ENCODE measurements at regions not wholly inside any gene's neighbourhood (a gene's known extent, or its start where the extent isn't known, plus 50 kb on each side); places are given as distances from the start of the nearest gene placed in this dataset.

DNA sequence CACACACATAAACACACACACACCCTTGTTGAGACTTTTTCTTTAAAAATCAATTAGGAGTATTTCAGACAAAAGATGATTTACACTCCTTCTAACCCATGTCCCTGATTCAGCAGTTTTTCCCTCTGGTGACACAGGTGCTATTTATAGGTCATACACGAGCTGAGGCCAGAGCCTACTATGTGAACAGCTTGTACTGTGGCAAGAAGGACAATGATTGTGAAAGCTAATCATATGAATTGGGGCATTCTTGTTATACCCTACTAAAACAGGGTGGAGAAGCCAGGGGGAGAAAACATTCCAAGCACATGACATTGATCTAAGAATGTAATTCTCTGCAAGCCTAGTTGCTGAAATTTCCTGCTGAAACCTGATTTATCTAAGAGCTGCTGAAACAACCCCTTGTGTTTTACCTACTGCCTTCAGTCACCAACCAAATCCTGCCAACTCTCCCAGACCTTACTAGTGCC lies 60.3 kb downstream of the XCL1 start:
- Histone ChIP-seq H3K27me3 (ENCODE audit: insufficient read depth, low read depth, low read length) (no peaks in the 10 kb centered on the region), H3K9me3 (ENCODE audit: low read length) (no peaks in the 10 kb centered on the region), H3K4me3 (ENCODE audit: low read length) (no peak overlapping the region), H2AFZ (ENCODE audit: low read depth, low read length) (no peak overlapping the region), H3K36me3 (ENCODE audit: insufficient read depth, low read length) (no peaks in the 10 kb centered on the region), H3K9ac (ENCODE audit: low read length) (no peak overlapping the region), H3K9me2 (ENCODE audit: insufficient read depth, low read length) (no peaks in the 10 kb centered on the region), H3K4me2 (ENCODE audit: low read length) (no peak overlapping the region), H3F3A (ENCODE audit: insufficient read depth, low read length, poor library complexity, severe bottlenecking) (no peaks in the 10 kb centered on the region), H4K20me1 (ENCODE audit: insufficient read depth) (no peaks in the 10 kb centered on the region), H3K27ac (ENCODE audit: low read length) (no peak overlapping the region), H3K79me2 (replicated peaks; ENCODE audit: insufficient read depth, low read length) (no peaks in the 10 kb centered on the region)
- TF ChIP-seq POLR2AphosphoS5 (IDR thresholded peaks at IDR 0.05) (no peak), RAD21 (conservative IDR thresholded peaks at IDR 0.05) (peak; percentile 1), EZH2 (IDR thresholded peaks at IDR 0.05; ENCODE audit: borderline replicate concordance, insufficient read depth, low read length, poor library complexity, severe bottlenecking) (no peak)
- TF ChIP-seq, protein P1, sequence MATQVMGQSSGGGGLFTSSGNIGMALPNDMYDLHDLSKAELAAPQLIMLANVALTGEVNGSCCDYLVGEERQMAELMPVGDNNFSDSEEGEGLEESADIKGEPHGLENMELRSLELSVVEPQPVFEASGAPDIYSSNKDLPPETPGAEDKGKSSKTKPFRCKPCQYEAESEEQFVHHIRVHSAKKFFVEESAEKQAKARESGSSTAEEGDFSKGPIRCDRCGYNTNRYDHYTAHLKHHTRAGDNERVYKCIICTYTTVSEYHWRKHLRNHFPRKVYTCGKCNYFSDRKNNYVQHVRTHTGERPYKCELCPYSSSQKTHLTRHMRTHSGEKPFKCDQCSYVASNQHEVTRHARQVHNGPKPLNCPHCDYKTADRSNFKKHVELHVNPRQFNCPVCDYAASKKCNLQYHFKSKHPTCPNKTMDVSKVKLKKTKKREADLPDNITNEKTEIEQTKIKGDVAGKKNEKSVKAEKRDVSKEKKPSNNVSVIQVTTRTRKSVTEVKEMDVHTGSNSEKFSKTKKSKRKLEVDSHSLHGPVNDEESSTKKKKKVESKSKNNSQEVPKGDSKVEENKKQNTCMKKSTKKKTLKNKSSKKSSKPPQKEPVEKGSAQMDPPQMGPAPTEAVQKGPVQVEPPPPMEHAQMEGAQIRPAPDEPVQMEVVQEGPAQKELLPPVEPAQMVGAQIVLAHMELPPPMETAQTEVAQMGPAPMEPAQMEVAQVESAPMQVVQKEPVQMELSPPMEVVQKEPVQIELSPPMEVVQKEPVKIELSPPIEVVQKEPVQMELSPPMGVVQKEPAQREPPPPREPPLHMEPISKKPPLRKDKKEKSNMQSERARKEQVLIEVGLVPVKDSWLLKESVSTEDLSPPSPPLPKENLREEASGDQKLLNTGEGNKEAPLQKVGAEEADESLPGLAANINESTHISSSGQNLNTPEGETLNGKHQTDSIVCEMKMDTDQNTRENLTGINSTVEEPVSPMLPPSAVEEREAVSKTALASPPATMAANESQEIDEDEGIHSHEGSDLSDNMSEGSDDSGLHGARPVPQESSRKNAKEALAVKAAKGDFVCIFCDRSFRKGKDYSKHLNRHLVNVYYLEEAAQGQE (IDR thresholded peaks at IDR 0.05; ENCODE audit: borderline replicate concordance) = no peak
- TF ChIP-seq, protein P2, sequence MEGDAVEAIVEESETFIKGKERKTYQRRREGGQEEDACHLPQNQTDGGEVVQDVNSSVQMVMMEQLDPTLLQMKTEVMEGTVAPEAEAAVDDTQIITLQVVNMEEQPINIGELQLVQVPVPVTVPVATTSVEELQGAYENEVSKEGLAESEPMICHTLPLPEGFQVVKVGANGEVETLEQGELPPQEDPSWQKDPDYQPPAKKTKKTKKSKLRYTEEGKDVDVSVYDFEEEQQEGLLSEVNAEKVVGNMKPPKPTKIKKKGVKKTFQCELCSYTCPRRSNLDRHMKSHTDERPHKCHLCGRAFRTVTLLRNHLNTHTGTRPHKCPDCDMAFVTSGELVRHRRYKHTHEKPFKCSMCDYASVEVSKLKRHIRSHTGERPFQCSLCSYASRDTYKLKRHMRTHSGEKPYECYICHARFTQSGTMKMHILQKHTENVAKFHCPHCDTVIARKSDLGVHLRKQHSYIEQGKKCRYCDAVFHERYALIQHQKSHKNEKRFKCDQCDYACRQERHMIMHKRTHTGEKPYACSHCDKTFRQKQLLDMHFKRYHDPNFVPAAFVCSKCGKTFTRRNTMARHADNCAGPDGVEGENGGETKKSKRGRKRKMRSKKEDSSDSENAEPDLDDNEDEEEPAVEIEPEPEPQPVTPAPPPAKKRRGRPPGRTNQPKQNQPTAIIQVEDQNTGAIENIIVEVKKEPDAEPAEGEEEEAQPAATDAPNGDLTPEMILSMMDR (IDR thresholded peaks at IDR 0.05; ENCODE audit: poor library complexity, severe bottlenecking) = no peak

DNA sequence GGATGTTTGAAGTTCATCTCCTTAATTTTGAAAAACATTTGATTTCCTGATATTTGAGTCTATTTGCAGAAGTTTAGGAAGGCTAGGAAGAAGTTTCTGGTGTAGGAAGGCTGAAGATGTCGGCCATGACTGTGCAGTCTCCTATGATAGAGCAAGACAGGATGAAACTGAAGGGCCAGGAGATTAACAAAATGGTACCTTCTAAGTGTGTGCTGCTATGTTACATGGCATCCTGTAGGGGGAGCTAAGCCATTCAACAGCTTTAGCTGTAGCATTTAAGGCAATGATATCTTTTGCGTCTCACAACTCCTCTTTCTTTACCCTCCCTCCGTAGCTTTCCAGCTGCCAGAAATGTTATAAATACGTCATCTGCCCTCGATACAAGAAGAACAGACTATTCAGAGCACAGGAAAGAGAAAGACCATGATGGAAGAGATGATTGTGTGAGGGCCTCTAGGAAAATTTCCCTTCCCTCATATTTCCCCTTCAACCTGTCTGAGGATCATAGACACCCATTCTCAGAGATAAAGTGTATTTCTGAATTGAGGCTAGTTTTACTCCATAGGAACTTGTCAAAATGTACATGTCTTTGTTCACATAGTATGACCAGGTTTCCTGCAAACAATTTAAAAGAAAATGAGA lies 61.1 kb downstream of the XCL1 start:
- Histone ChIP-seq H3K27me3 (ENCODE audit: insufficient read depth, low read depth, low read length) (no peaks in the 10 kb centered on the region), H4K20me1 (ENCODE audit: insufficient read depth) (no peaks in the 10 kb centered on the region), H3K27ac (ENCODE audit: low read length) (no peak overlapping the region), H3K4me2 (ENCODE audit: low read length) (no peak overlapping the region), H3K9me2 (ENCODE audit: insufficient read depth, low read length) (no peaks in the 10 kb centered on the region), H3K36me3 (ENCODE audit: insufficient read depth, low read length) (no peaks in the 10 kb centered on the region), H3K9ac (ENCODE audit: low read length) (no peak overlapping the region), H3K79me2 (replicated peaks; ENCODE audit: insufficient read depth, low read length) (no peaks in the 10 kb centered on the region), H3K4me3 (ENCODE audit: low read length) (no peak overlapping the region), H3F3A (ENCODE audit: insufficient read depth, low read length, poor library complexity, severe bottlenecking) (no peaks in the 10 kb centered on the region), H3K9me3 (ENCODE audit: low read length) (no peaks in the 10 kb centered on the region), H2AFZ (ENCODE audit: low read depth, low read length) (no peak overlapping the region)
- no peak for TF ChIP-seq MXI1 (conservative IDR thresholded peaks at IDR 0.05; ENCODE audit: poor library complexity, severe bottlenecking)
- peak; percentile 29 for TF ChIP-seq RAD21 (conservative IDR thresholded peaks at IDR 0.05)
- TF ChIP-seq, protein P2 (IDR thresholded peaks at IDR 0.05; ENCODE audit: poor library complexity, severe bottlenecking) = peak; percentile 46
